ENCODE measurements at regions not wholly inside any gene's neighbourhood (a gene's known extent, or its start where the extent isn't known, plus 50 kb on each side); places are given as distances from the start of the nearest gene placed in this dataset.

- Histone ChIP-seq H3K36me3 (ENCODE audit: insufficient read depth, low read length) (no peaks in the 10 kb centered on the region), H3K79me2 (replicated peaks; ENCODE audit: insufficient read depth, low read length) (no peaks in the 10 kb centered on the region), H3F3A (ENCODE audit: insufficient read depth, low read length, poor library complexity, severe bottlenecking) (no peaks in the 10 kb centered on the region), H3K4me2 (ENCODE audit: low read length) (no peak overlapping the region), H3K27me3 (ENCODE audit: insufficient read depth, low read depth, low read length) (no peaks in the 10 kb centered on the region), H3K9ac (ENCODE audit: low read length) (no peak overlapping the region), H3K9me2 (ENCODE audit: insufficient read depth, low read length) (no peaks in the 10 kb centered on the region), H3K4me3 (ENCODE audit: low read length) (no peak overlapping the region), H4K20me1 (ENCODE audit: insufficient read depth) (no peaks in the 10 kb centered on the region), H2AFZ (ENCODE audit: low read depth, low read length) (no peak overlapping the region), H3K9me3 (ENCODE audit: low read length) (no peaks in the 10 kb centered on the region), H3K27ac (ENCODE audit: low read length) (no peak overlapping the region)
- TF ChIP-seq CTCF (IDR thresholded peaks at IDR 0.05; ENCODE audit: poor library complexity, severe bottlenecking): no peak
- no peak for TF ChIP-seq POLR2AphosphoS5 (IDR thresholded peaks at IDR 0.05)
- no peak for TF ChIP-seq TAF1 (IDR thresholded peaks at IDR 0.05; ENCODE audit: low read depth)
- no peak for TF ChIP-seq SMC3 (conservative IDR thresholded peaks at IDR 0.05; ENCODE audit: poor library complexity)
- no peak for TF ChIP-seq EP300 (conservative IDR thresholded peaks at IDR 0.05; ENCODE audit: poor library complexity, severe bottlenecking)
- no peak for TF ChIP-seq MXI1 (conservative IDR thresholded peaks at IDR 0.05; ENCODE audit: poor library complexity, severe bottlenecking)
- no peak for TF ChIP-seq EZH2 (IDR thresholded peaks at IDR 0.05; ENCODE audit: borderline replicate concordance, insufficient read depth, low read length, poor library complexity, severe bottlenecking)
- no peak for TF ChIP-seq RAD21 (conservative IDR thresholded peaks at IDR 0.05)
- TF ChIP-seq, protein P1, sequence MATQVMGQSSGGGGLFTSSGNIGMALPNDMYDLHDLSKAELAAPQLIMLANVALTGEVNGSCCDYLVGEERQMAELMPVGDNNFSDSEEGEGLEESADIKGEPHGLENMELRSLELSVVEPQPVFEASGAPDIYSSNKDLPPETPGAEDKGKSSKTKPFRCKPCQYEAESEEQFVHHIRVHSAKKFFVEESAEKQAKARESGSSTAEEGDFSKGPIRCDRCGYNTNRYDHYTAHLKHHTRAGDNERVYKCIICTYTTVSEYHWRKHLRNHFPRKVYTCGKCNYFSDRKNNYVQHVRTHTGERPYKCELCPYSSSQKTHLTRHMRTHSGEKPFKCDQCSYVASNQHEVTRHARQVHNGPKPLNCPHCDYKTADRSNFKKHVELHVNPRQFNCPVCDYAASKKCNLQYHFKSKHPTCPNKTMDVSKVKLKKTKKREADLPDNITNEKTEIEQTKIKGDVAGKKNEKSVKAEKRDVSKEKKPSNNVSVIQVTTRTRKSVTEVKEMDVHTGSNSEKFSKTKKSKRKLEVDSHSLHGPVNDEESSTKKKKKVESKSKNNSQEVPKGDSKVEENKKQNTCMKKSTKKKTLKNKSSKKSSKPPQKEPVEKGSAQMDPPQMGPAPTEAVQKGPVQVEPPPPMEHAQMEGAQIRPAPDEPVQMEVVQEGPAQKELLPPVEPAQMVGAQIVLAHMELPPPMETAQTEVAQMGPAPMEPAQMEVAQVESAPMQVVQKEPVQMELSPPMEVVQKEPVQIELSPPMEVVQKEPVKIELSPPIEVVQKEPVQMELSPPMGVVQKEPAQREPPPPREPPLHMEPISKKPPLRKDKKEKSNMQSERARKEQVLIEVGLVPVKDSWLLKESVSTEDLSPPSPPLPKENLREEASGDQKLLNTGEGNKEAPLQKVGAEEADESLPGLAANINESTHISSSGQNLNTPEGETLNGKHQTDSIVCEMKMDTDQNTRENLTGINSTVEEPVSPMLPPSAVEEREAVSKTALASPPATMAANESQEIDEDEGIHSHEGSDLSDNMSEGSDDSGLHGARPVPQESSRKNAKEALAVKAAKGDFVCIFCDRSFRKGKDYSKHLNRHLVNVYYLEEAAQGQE (IDR thresholded peaks at IDR 0.05; ENCODE audit: borderline replicate concordance): no peak
These were observed 127.1 kb downstream of the ETAA1 start for GRCh38 chr2:67524213-67524612.

DNA sequence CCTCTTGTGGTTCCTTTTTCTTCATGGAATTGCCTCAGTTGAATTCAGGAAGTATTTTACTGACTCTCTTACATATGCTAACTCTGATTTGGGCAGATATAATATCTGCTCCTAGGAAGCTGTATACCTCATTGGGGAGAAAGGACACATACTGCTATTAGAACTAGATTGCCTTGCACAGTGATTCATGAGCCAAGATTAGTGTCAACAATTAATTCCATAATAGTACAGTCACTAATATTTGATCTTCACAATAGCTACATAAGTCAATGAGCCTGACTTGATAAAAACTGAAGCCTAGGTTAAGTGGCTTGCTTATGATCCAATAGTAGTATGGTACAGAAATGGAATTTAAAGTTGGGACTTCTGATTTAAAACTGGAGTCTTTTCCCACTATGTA, 127.6 kb downstream of the ETAA1 start:
- Histone ChIP-seq H3K9me2 (ENCODE audit: insufficient read depth, low read length) (no peaks in the 10 kb centered on the region), H3K4me2 (ENCODE audit: low read length) (no peak overlapping the region), H3K9ac (ENCODE audit: low read length) (no peak overlapping the region), H3K4me3 (ENCODE audit: low read length) (no peak overlapping the region), H4K20me1 (ENCODE audit: insufficient read depth) (no peaks in the 10 kb centered on the region), H3K27ac (ENCODE audit: low read length) (no peak overlapping the region), H3K9me3 (ENCODE audit: low read length) (no peaks in the 10 kb centered on the region), H2AFZ (ENCODE audit: low read depth, low read length) (no peak overlapping the region), H3K27me3 (ENCODE audit: insufficient read depth, low read depth, low read length) (no peaks in the 10 kb centered on the region), H3K36me3 (ENCODE audit: insufficient read depth, low read length) (no peaks in the 10 kb centered on the region), H3F3A (ENCODE audit: insufficient read depth, low read length, poor library complexity, severe bottlenecking) (no peaks in the 10 kb centered on the region), H3K79me2 (replicated peaks; ENCODE audit: insufficient read depth, low read length) (no peaks in the 10 kb centered on the region)
- TF ChIP-seq MXI1 (conservative IDR thresholded peaks at IDR 0.05; ENCODE audit: poor library complexity, severe bottlenecking) (no peak), SMC3 (conservative IDR thresholded peaks at IDR 0.05; ENCODE audit: poor library complexity) (no peak), CTCF (IDR thresholded peaks at IDR 0.05; ENCODE audit: poor library complexity, severe bottlenecking) (no peak), EP300 (conservative IDR thresholded peaks at IDR 0.05; ENCODE audit: poor library complexity, severe bottlenecking) (no peak), EZH2 (IDR thresholded peaks at IDR 0.05; ENCODE audit: borderline replicate concordance, insufficient read depth, low read length, poor library complexity, severe bottlenecking) (no peak), POLR2AphosphoS5 (IDR thresholded peaks at IDR 0.05) (no peak), TAF1 (IDR thresholded peaks at IDR 0.05; ENCODE audit: low read depth) (no peak), RAD21 (conservative IDR thresholded peaks at IDR 0.05) (no peak)
- TF ChIP-seq, protein P1 (IDR thresholded peaks at IDR 0.05; ENCODE audit: borderline replicate concordance): no peak

Data from neural cell (in vitro differentiated cells).